HG03108 (cell line): ENCODE measurements at regions not wholly inside any gene's neighbourhood (a gene's known extent, or its start where the extent isn't known, plus 50 kb on each side); places are given as distances from the start of the nearest gene placed in this dataset.
"Not testable (repeated sequence)": the region's sequence is repeated elsewhere in the genome, so short reads cannot be mapped to it uniquely, and the experiment has no call there.

Source experiments
- ATAC-seq: cut with Tn5 transposase; IDR thresholded peaks from one replicate; pipeline ENCODE4 v1.9.1; 2021; ENCODE audit warnings: moderate library complexity; ENCODE audit not compliant: unreplicated experiment

- no peak for ATAC-seq
Measured at GRCh38 chr1:232422098-232422497, 207.8 kb downstream of the SIPA1L2 start.

- ATAC-seq, result no peak
Measured at GRCh38 chr1:232421143-232421796, 208.7 kb downstream of the SIPA1L2 start.

DNA sequence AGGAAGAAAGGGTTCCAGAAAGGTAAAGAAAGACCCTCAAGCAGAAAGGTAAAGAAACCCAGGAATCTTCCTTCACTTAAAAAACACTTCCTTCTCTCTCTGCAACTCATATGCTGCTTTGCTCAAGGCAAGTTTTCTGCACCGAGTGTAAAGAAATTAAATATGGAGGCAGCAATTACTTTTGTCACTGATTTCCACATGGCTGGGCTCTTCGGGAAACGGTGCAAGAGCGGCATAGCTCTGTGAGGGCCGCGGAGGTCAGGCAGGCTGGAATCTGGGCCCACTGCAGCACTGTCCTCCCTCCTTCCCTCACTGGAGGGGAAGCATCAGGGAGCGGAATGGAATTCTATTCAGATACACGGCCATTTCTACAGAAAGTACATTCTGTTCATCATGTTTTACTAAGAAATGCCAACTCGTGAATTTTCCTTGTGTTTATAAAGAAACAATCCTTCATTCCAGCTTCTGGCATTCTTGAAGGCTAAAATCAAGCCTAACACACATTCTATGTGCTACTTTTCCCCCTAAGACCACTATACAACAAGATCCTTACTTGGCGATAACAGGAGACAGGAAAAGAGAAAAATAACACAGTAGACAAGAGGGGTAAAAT is 212.2 kb downstream of the SIPA1L2 start:
- ATAC-seq, result no peak

- no peak for ATAC-seq
Measured at GRCh38 chr1:232416026-232416568, 213.8 kb downstream of the SIPA1L2 start.

GRCh38 chr1:232415481-232415880 is 214.5 kb downstream of the SIPA1L2 start:
- not testable (repeated sequence) for ATAC-seq

GRCh38 chr1:232414100-232414499 is 215.8 kb downstream of the SIPA1L2 start:
- no peak for ATAC-seq

GRCh38 chr1:232413674-232414073 is 216.3 kb downstream of the SIPA1L2 start:
- ATAC-seq, result no peak

- ATAC-seq, result no peak
Measured at GRCh38 chr1:232409584-232409983, 220.3 kb downstream of the SIPA1L2 start.

DNA sequence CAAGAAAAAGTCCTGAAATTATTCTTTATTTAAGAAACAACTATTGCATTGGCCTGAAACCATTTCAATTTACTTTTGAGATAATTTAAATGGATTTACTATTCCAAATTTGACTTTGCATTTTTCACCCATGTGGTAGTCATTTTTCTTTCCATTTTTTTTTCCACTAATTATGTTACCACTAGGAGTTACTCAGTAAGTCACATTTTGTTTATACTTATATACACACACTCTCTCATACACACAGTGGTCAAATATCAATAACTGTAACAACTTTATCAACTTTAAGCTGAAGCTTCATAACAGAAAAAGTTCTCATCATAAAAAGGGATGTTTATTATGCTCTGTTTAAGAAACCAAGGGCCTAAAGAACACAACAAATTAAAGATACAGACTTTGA is 222.8 kb downstream of the SIPA1L2 start:
- no peak for ATAC-seq

GRCh38 chr1:232405781-232406180 is 224.2 kb downstream of the SIPA1L2 start:
- ATAC-seq, result no peak

DNA sequence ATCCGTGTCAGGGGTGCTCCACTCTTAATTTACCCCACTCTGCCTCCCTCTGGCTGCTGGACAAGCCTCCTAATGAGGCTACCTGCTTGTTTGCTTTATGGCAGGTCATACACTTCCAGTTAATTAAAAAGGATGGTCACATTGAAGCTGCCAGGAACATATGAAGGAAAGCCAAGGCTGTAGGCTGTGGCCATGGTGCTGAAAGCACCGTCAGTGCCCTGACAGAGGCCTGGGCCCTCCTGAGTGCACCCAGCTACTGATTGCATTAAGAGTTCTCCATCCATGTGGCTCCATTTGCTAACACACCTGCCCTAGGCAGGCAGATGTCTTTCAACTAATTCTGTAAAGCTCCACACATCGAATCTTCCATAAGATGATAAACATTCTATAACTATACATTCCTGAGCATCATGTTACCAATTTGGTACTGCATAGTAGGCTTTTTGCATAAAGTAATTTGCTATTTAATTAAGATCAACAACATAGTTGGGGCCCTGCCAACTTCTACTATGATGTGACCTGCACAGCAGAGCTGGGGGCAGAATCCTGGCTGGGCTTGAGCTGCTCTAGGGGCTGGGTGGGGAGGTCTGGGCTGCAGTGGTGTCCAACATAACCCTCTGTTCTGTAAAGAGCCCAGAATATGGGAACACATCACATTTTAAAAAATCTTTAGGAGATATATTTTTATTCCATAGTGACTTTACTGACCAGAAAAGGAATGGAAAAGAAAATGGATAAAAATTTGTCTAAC is 224.8 kb downstream of the SIPA1L2 start:
- ATAC-seq, result no peak

GRCh38 chr1:232404227-232404626 is 225.7 kb downstream of the SIPA1L2 start:
- no peak for ATAC-seq

DNA sequence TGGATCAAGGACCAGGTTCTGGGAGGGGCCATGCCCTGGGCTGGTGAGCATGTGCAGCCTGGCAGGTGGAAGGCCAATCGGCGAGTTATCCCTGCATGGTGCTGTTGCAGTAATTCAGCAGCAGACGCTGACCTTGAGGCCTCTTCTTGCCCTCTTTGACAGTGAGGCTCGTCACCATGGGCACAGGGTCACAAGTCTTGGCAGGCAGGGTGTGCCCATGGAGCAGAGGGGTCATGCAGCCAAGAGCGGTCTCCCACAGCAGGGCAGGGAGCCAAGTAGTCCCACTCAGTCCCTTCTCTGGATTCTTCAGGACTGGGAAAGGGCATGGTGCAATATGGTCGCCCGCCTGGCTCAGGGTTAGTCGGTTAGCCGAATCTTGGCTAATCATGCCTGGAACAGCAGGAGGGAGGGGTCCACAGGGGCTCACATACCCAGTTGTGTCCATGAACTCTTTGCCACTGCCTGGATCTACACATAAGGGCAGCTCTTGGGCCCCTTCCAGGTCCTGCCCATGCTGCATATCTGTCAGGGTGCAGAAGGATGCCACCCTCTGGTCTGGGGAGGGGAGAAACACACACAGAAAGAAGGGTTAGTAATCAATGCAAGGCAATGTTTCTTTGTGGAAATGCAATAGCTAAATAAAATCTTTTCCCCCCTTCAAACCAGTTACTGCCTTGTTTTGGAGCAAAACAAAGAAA is 226.8 kb downstream of the SIPA1L2 start:
- no peak for ATAC-seq

- no peak for ATAC-seq
Measured at GRCh38 chr1:232398823-232399222, 231.1 kb downstream of the SIPA1L2 start.

- ATAC-seq, result no peak
Measured at GRCh38 chr1:232393444-232394146, 236.3 kb downstream of the SIPA1L2 start.

- ATAC-seq, result no peak
Measured at GRCh38 chr1:232393010-232393409, 236.9 kb downstream of the SIPA1L2 start.

GRCh38 chr1:232390590-232390989 is 239.3 kb downstream of the SIPA1L2 start:
- no peak for ATAC-seq

DNA sequence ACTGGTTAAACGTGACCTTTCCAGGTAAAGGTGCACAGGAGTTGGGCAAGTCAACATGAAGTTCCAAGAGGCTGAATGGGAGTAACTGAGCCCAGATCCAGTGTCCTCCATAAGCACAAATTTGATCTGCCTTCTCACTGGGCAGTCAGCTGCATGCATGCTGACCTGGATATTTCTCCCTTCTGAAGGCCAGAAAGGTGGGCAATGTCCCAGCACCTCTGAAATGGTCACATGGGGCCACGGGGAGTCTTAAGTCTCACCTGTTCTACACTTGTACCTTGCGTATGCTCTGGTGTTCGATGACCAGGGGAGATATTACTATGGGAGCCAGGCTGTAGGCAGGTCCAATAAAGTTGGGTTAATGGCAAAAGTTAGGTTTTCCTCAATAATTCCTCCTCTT is 240.2 kb downstream of the SIPA1L2 start:
- ATAC-seq, result no peak

DNA sequence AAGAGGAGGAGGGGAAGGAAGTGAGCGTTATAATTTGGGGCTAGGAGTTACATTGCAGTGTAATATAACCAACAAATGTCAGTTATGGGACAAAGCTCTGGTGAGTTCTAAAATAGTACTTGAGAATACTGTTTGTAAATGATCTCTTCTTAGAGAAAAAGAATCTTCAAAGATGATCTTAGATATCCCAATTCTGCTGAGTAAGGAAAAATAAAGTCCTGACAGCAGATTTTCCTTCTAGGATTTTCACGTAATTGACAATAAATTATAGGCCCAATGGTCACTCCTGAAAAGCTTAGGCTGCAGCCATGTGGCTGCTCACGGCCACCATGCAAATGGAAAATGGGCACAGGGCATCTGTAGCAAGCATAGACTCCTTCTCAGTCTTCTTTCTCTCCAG is 241.6 kb downstream of the SIPA1L2 start:
- no peak for ATAC-seq

- no peak for ATAC-seq
Measured at GRCh38 chr1:232386721-232387510, 243.0 kb downstream of the SIPA1L2 start.
